Activated B cell treated with CpG ODN at 0.5 μM for 24 hours (primary cell): ENCODE measurements at regions not wholly inside any gene's neighbourhood (a gene's known extent, or its start where the extent isn't known, plus 50 kb on each side); places are given as distances from the start of the nearest gene placed in this dataset.
"Not testable (repeated sequence)": the region's sequence is repeated elsewhere in the genome, so short reads cannot be mapped to it uniquely, and the experiment has no call there.

Experiments used
- ATAC-seq: fragments of 200-7000 bp; cut with Tn5 transposase; one replicate; pipeline ENCODE4 v1.10.0; 2021; ENCODE audit warnings: low read depth, mild to moderate bottlenecking, moderate library complexity
- CTCF ChIA-PET: fragments of 350-600 bp; sonication (Branson Sonifier 250); formaldehyde crosslinking; loops from one replicate; lab custom pipeline; 2021; ENCODE audit warnings: antibody characterized with exemption; lab: Charles Lee
- POLR2A ChIA-PET: fragments of 350-600 bp; sonication (Branson Sonifier 250); formaldehyde crosslinking; loops from one replicate; lab custom pipeline; 2021; ENCODE audit warnings: antibody characterized with exemption; lab: Charles Lee
- DNase-seq: peaks from one replicate; pipeline ENCODE4 v3.0.0; 2022
- H3K27ac Mint-ChIP-seq: one replicate; pipeline ENCODE4 v1.8.0; 2020; ENCODE audit warnings: mixed read lengths
- H3K27me3 Mint-ChIP-seq: one replicate; pipeline ENCODE4 v1.8.0; 2021; ENCODE audit warnings: mixed read lengths
- H3K36me3 Mint-ChIP-seq: one replicate; pipeline ENCODE4 v1.8.0; 2021; ENCODE audit warnings: low read depth, mixed read lengths
- H3K4me1 Mint-ChIP-seq: one replicate; pipeline ENCODE4 v1.8.0; 2021; ENCODE audit warnings: mixed read lengths
- H3K4me3 Mint-ChIP-seq: one replicate; pipeline ENCODE4 v1.8.0; 2020; ENCODE audit warnings: mild to moderate bottlenecking, mixed read lengths
- H3K9me3 Mint-ChIP-seq: one replicate; pipeline ENCODE4 v1.8.0; 2020; ENCODE audit warnings: mixed read lengths
- CTCF ChIP-seq: fragments of 200-600 bp; IDR thresholded peaks from one replicate; pipeline ENCODE4 v1.8.0; 2022; ENCODE audit warnings: antibody characterized with exemption, mild to moderate bottlenecking
- intact Hi-C: fragments of 100-400 bp; cut with micrococcal nuclease; formaldehyde crosslinking; loops from one replicate; pipeline ENCODE4 v1.15.1; 2024

DNA sequence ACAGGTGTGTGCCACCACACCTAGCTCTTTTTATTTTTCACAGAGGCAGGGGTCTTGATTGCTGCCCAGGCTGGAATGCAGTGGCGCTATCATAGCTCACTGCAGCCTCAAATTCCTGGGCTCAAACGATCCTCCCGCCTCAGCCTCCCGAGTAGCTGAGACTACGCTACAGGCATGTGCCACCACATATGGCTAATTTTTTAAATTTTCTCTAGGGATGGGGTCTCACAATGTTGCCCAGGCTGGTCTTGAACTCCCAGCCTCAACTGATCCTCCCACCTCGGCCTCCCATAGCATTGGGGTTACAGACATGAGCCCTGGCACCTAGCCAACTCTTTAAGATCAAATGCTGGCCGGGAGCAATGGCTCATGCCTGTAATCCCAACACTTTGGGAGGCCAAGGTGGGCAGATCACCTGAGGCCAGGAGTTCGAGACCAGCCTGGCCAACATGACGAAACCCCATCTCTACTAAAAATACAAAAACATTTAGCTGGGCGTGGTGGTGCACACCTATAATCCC, 50.6 kb upstream of the MYL10 start:
- POLR2A ChIA-PET, H3K4me1 Mint-ChIP-seq, H3K27me3 Mint-ChIP-seq, H3K36me3 Mint-ChIP-seq, H3K27ac Mint-ChIP-seq, ATAC-seq, DNase-seq, H3K9me3 Mint-ChIP-seq, intact Hi-C loops, H3K4me3 Mint-ChIP-seq, CTCF ChIA-PET: not testable (repeated sequence)

DNA sequence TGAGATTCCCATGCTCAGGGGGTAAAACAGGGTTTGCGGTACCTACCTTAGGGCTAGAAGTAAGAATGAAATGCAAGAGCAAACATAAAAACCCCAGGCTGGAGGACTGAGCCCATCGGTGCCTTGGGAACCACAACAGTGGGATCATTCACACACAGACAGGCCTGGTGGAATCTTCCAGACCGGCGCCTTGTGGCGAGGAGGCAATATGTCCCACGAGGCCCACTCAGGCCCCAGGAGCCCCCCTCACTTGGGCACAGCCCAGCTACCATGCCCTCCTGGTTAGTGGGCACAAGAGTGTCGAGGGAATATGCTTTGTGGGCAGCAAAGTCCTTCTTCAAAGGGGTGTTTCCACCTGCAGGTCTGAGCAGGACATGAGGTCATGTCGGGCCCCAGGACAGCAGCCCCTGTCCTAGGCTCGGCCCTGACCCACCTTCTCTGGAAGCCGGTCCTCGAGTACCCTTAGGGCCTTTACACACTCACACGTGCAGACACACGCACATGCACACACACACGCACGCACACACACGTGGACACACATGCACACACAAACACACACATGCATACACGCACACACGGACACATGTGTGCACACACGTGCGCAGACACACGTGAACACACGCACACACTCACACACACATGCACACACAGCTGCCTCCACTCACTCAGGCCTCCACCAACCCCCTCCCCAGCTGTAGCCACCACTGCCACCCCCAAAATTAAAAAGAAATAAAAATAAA, 51.5 kb upstream of the MYL10 start:
- intact Hi-C loops = no loop called here
- no peaks in the 10 kb centered on the region for H3K36me3 Mint-ChIP-seq
- no peak for ATAC-seq
- POLR2A ChIA-PET = interaction anchor here (0.5 kb wide), 1 partner anchor 11 kb away, joined by 3 read pairs; no protein-coding TSS in a partner anchor
- DNase-seq = no peak
- H3K4me3 Mint-ChIP-seq = no peak overlapping the region
- H3K27ac Mint-ChIP-seq = no peak overlapping the region
- TF ChIP-seq CTCF = no peak
- peaks cover 2% of the 10 kb centered on the region for H3K27me3 Mint-ChIP-seq
- no peaks in the 10 kb centered on the region for H3K4me1 Mint-ChIP-seq
- CTCF ChIA-PET = no interaction called here
- no peaks in the 10 kb centered on the region for H3K9me3 Mint-ChIP-seq

DNA sequence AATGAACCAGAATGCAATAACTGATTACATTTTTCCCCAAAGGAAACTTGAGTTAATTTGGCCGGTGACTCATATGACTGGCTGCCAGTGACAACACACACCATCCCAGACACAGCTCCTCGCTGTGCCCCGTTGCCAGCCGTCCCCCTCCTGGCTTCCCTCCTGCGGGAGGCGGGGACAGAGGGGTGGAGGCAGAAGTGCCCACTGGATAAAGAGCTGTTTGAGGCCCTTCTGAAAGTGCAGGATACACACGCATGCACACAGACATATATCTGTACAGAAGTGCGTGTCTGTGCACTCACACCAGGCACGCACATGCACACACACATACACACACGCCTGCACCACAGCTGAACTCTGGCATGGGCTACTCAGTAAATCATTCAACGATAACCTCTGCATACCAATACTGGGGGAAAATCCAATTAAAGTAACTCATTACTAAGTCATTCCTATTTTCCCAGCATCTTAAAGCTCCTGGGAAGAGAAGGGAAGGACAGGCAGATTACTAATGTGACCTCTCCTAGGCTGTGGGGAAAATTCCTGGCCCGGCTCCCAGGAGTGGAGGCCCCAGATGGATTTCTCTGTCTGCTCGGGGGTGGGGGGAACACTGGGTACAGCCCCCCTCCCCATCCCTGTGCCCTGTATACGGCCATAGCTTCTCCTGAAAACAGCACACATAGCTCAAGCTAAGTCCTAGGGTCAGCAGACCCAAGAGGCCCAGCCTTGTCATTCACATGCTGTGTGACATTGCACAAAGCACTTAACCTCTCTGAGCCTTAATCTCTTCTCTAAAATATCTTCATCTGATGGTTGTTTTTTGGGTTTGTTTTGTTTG, 52.3 kb upstream of the MYL10 start:
- Mint-ChIP-seq H3K27ac (no peak overlapping the region), H3K36me3 (no peaks in the 10 kb centered on the region), H3K4me3 (no peak overlapping the region), H3K9me3 (no peaks in the 10 kb centered on the region), H3K4me1 (no peaks in the 10 kb centered on the region), H3K27me3 (peaks cover 2% of the 10 kb centered on the region)
- TF ChIP-seq CTCF = no peak
- intact Hi-C loops = no loop called here
- ChIA-PET CTCF (no interaction called here), POLR2A (interaction anchor here (0.5 kb wide), 1 partner anchor 10 kb away, joined by 3 read pairs; no protein-coding TSS in a partner anchor)
- no peak for DNase-seq
- no peak for ATAC-seq

DNA sequence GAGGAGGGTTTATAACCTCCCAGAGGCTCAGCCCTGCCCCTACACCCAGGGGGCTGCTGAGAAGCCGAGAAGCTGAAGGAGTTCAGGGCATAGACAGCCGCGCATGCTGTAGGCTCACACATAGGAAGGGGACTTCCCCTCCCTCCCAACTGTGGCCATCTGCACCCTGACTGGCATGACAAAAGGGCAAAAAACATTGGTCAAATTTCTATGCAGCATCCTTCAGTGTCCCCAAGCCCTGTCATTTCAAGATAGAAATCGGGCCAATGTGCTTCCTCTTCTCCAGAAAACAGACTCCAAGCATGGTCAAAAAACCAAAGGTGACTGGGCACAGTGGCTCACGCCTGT, 55.9 kb upstream of the MYL10 start:
- Mint-ChIP-seq H3K36me3 (no peaks in the 10 kb centered on the region), H3K9me3 (no peaks in the 10 kb centered on the region), H3K4me3 (no peak overlapping the region), H3K4me1 (no peaks in the 10 kb centered on the region), H3K27me3 (peaks cover 4% of the 10 kb centered on the region), H3K27ac (no peak overlapping the region)
- ATAC-seq = no peak
- TF ChIP-seq CTCF = no peak
- no peak for DNase-seq
- ChIA-PET CTCF (interaction anchor here (1.3 kb wide), 1 partner anchor 552 kb away, joined by 4 read pairs; no protein-coding TSS in a partner anchor), POLR2A (no interaction called here)
- intact Hi-C loops = loop anchor here (5.0 kb wide), 1 partner anchor 57 kb away; no protein-coding TSS in a partner anchor

DNA sequence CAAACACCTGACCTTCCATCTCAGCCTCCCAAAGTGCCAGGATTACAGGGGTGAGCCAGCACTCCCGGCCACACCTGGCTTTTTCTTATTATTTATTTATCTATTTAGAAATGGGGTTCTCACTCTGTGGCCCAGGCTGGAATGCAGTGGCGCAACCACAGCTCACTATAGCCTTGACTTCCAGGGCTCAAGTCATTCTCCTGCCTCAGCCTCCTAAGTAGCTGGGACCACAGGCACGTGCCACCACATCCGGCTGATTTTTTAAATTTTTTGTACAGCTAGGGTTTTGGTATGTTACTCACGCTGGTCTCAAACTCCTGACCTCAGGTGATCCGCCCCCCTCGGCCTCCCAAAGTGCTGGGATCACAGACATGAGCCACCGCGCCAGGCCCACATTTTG, 56.9 kb upstream of the MYL10 start:
- intact Hi-C loops = loop anchor here (5.0 kb wide), 1 partner anchor 56 kb away; no protein-coding TSS in a partner anchor
- Mint-ChIP-seq H3K27me3 (peaks cover 4% of the 10 kb centered on the region), H3K4me3 (no peak overlapping the region), H3K36me3 (no peaks in the 10 kb centered on the region), H3K4me1 (no peaks in the 10 kb centered on the region), H3K9me3 (no peaks in the 10 kb centered on the region), H3K27ac (no peak overlapping the region)
- ChIA-PET POLR2A (interaction anchor here (0.9 kb wide), 1 partner anchor 57 kb away, joined by 3 read pairs; no protein-coding TSS in a partner anchor), CTCF (interaction anchor here (1.3 kb wide), 1 partner anchor 551 kb away, joined by 4 read pairs; no protein-coding TSS in a partner anchor)
- DNase-seq (no peak), ATAC-seq (no peak)
- TF ChIP-seq CTCF = no peak
